ENCODE measurements at regions not wholly inside any gene's neighbourhood (a gene's known extent, or its start where the extent isn't known, plus 50 kb on each side); places are given as distances from the start of the nearest gene placed in this dataset.

GRCh38 chr2:120629241-120629895 lies 106.3 kb upstream of the GLI2 start:
- H4K20me1 ChIP-seq (ENCODE audit: insufficient read depth, low read length), result no peaks in the 10 kb centered on the region
- no peaks in the 10 kb centered on the region for H3K79me2 ChIP-seq (ENCODE audit: low read length)
- no peaks in the 10 kb centered on the region for H3K9me2 ChIP-seq (replicated peaks; ENCODE audit: insufficient read depth, low read length)
- H3K4me2 ChIP-seq (ENCODE audit: low read depth, low read length), result no peak overlapping the region
- no peak for TF ChIP-seq EZH2phosphoT487 (IDR thresholded peaks at IDR 0.05; ENCODE audit: low read length)
- TF ChIP-seq CTCF (IDR thresholded peaks at IDR 0.05; ENCODE audit: low read length), result no peak
- no peak for TF ChIP-seq EZH2 (optimal IDR thresholded peaks at IDR 0.05; ENCODE audit: low read depth, low read length)
- H3K9me3 ChIP-seq (replicated peaks; ENCODE audit: insufficient read depth, low read length), result no peaks in the 10 kb centered on the region
- H2AFZ ChIP-seq (ENCODE audit: low read length), result no peak overlapping the region
- no peak for DNase-seq
- H3K36me3 ChIP-seq (replicated peaks; ENCODE audit: insufficient read depth, low read length), result no peaks in the 10 kb centered on the region
- H3F3A ChIP-seq (ENCODE audit: insufficient read depth, low read length), result no peaks in the 10 kb centered on the region
- no peak overlapping the region for H3K4me3 ChIP-seq (ENCODE audit: low read length)
- no peaks in the 10 kb centered on the region for H3K27me3 ChIP-seq (replicated peaks; ENCODE audit: insufficient read depth, low read length)
- H3K9ac ChIP-seq (ENCODE audit: low read length), result no peak overlapping the region
- H3K27ac ChIP-seq (ENCODE audit: low read length), result no peak overlapping the region
- no peaks in the 10 kb centered on the region for H3K4me1 ChIP-seq (ENCODE audit: low read length)

- Histone ChIP-seq H3K4me3 (ENCODE audit: low read length) (no peak overlapping the region), H3K9ac (ENCODE audit: low read length) (no peak overlapping the region), H3K27ac (ENCODE audit: low read length) (no peak overlapping the region), H3F3A (ENCODE audit: insufficient read depth, low read length) (no peaks in the 10 kb centered on the region), H3K36me3 (replicated peaks; ENCODE audit: insufficient read depth, low read length) (no peaks in the 10 kb centered on the region), H3K9me2 (replicated peaks; ENCODE audit: insufficient read depth, low read length) (no peaks in the 10 kb centered on the region), H3K4me1 (ENCODE audit: low read length) (no peaks in the 10 kb centered on the region), H4K20me1 (ENCODE audit: insufficient read depth, low read length) (no peaks in the 10 kb centered on the region), H3K9me3 (replicated peaks; ENCODE audit: insufficient read depth, low read length) (no peaks in the 10 kb centered on the region), H3K27me3 (replicated peaks; ENCODE audit: insufficient read depth, low read length) (no peaks in the 10 kb centered on the region), H3K4me2 (ENCODE audit: low read depth, low read length) (no peak overlapping the region), H2AFZ (ENCODE audit: low read length) (no peak overlapping the region), H3K79me2 (ENCODE audit: low read length) (no peaks in the 10 kb centered on the region)
- DNase-seq, result no peak
- TF ChIP-seq EZH2 (optimal IDR thresholded peaks at IDR 0.05; ENCODE audit: low read depth, low read length) (no peak), CTCF (IDR thresholded peaks at IDR 0.05; ENCODE audit: low read length) (no peak), EZH2phosphoT487 (IDR thresholded peaks at IDR 0.05; ENCODE audit: low read length) (no peak)
Observed at GRCh38 chr2:120630031-120630701, 105.5 kb upstream of the GLI2 start.

- H3K27ac ChIP-seq (ENCODE audit: low read length), result no peak overlapping the region
Observed at GRCh38 chr2:120631236-120631635, 104.4 kb upstream of the GLI2 start.

More at GRCh38 chr2:120631236-120631635, 104.4 kb upstream of the GLI2 start:
- no peaks in the 10 kb centered on the region for H4K20me1 ChIP-seq (ENCODE audit: insufficient read depth, low read length)
- no peaks in the 10 kb centered on the region for H3K4me1 ChIP-seq (ENCODE audit: low read length)
- H3K4me2 ChIP-seq (ENCODE audit: low read depth, low read length), result no peak overlapping the region
- DNase-seq, result no peak
- no peaks in the 10 kb centered on the region for H3K79me2 ChIP-seq (ENCODE audit: low read length)
- TF ChIP-seq CTCF (IDR thresholded peaks at IDR 0.05; ENCODE audit: low read length) (no peak), EZH2phosphoT487 (IDR thresholded peaks at IDR 0.05; ENCODE audit: low read length) (no peak), EZH2 (optimal IDR thresholded peaks at IDR 0.05; ENCODE audit: low read depth, low read length) (no peak)
- no peak overlapping the region for H3K9ac ChIP-seq (ENCODE audit: low read length)
- no peaks in the 10 kb centered on the region for H3K36me3 ChIP-seq (replicated peaks; ENCODE audit: insufficient read depth, low read length)
- H2AFZ ChIP-seq (ENCODE audit: low read length), result no peak overlapping the region
- no peaks in the 10 kb centered on the region for H3K9me3 ChIP-seq (replicated peaks; ENCODE audit: insufficient read depth, low read length)
- no peaks in the 10 kb centered on the region for H3K9me2 ChIP-seq (replicated peaks; ENCODE audit: insufficient read depth, low read length)
- no peaks in the 10 kb centered on the region for H3F3A ChIP-seq (ENCODE audit: insufficient read depth, low read length)
- H3K27me3 ChIP-seq (replicated peaks; ENCODE audit: insufficient read depth, low read length), result no peaks in the 10 kb centered on the region; the same call in 1 of the 2 replicates
- no peak overlapping the region for H3K4me3 ChIP-seq (ENCODE audit: low read length)

All from MM.1S (cell line).